Islet precursor cell (in vitro differentiated cells): ENCODE measurements at regions not wholly inside any gene's neighbourhood (a gene's known extent, or its start where the extent isn't known, plus 50 kb on each side); places are given as distances from the start of the nearest gene placed in this dataset.

ENCODE experiments used
- DNase-seq: peaks from one replicate; pipeline ENCODE4 v3.0.0-alpha.2; 2018

DNA sequence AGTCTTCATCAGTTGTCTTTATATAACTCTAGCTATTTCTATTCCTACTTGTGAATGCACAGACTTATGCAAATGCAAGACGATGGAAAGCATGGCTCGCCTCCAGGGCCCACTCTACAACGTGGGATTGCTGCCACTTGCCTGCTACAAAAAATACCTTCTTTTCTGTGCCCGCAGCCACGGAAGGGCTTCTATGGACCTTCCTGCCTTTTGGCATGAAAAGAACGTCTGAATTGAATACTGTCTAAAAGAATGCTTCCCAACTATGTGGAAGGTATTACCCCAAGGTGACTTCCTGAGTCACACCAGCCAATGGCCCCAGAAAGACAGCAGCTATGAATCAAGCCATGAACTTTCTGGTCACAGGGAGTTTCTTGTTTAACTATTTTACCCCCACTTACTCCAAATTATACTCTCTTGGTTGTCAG lies 261.2 kb downstream of the HIVEP2 start:
- no peak for DNase-seq

DNA sequence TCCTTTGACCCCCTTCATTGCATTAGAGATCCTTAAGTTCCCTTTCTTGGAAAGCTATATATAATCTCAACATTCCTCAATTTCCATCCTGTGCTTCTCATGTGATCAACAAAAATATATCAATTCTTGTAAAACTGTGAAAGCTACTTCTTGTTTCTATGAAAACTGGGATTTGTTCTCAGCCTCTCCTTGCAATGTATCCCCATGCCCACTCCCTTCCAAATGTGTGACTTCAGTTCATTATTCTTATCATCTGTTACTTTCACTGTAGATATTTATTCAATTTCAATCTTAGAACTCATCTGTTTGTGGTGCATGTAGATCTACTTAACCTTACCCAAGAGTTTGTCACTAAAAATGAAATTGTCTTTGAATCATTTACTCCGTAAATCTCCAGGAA lies 260.6 kb downstream of the HIVEP2 start:
- DNase-seq, result no peak

DNA sequence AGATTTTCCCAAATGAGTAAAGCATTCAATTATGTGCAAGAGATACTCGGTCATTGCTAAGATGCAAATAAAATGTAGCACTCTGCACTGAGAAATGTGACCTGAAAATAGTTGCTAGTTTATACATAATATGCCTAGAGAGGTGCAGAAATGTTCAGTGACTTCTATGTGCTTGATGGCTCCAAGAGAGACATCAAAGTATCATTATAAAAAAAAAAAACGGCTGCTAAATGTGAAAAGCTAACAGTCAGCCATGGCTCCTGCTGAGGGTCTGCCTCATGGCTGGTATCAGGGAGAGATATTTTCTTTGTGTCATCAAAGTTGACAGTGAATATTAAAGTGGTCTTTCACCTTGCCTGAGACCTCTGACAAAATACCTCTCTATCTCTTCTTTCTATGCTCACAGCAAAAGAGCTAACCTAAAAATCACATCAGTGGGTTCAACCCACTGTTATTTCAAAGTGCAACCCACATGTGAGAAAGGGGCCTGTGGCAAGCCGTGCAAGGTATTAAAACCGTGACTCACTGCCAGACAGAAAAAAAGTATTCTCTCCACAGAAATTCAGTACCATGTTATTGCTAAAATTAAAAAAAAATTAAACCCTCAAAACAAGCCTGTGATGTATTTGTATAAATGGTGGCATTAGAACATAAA lies 259.0 kb downstream of the HIVEP2 start:
- DNase-seq, result no peak

DNA sequence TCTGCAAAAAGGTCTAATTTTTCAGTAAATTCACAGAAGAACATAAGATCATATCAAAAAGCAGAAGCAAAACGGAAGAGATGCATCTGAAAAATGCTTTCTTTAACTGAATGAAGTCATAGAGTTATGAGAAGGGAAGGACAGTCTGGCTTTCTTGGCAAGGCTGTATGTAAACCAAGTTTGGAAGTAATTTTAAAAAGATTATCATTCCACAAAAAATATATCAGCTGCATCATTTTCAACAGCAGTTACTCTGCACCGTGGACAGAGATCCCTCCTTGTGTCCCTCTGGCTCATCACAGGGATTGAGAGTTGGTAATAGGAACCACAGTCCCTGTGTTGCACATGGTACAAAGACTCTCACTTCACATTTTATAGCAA lies 258.5 kb downstream of the HIVEP2 start:
- no peak for DNase-seq

DNA sequence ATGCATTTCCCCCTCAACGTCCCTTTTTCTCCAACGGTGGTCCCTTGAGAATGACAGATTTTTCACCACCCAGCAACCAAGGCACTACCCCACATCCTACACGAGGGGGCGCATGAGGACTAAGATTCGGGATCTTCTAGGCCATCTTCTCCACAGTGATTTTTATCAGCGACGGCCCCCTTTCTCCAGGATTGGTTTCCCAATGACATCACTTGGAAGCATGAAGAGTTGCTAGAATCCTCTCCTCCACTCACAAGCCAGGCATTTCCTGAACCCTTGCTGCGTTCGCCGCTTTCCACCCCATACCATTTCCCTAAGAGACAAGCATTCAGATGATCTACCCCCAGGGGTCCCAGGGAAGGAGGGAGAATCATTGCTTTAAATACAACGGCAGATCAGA lies 252.0 kb downstream of the HIVEP2 start:
- DNase-seq, result peak; percentile 83

DNA sequence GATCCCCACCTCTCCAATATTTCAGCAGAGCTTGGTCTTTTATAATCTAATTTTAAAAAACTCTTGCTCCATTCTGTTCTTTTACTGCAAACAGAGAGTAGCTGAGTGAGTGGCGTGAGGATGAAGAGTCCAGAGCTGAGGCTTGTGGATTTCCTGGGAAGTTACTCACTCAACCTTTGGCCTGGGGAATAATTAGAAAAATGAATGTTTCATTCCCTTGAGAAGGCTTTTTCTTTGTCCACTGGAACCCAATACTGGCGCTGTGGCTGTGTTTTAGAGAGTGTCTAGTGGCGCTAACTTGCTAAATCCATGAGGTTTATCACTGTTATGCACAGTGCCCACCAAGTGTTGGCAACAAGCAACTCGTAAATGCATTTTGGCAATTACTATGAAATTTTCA lies 251.5 kb downstream of the HIVEP2 start:
- no peak for DNase-seq

DNA sequence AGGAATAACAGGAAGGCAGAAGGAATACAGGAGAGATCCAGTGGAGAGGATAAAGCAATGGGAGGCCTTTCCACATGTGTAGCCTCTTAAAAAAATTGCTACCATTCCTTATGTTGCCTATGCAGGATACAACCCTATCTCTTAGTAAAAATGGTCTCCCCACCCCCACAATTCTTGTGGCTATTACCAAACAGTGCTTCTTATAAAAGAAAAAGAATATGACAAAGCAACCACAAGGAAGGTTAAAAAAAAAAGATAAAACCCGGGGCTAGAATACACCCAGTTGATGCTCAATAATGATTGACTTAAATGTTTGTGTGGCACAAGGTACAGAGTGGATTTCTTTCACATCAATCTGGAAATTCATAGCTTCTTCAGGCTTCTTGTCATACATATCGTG lies 250.9 kb downstream of the HIVEP2 start:
- no peak for DNase-seq

DNA sequence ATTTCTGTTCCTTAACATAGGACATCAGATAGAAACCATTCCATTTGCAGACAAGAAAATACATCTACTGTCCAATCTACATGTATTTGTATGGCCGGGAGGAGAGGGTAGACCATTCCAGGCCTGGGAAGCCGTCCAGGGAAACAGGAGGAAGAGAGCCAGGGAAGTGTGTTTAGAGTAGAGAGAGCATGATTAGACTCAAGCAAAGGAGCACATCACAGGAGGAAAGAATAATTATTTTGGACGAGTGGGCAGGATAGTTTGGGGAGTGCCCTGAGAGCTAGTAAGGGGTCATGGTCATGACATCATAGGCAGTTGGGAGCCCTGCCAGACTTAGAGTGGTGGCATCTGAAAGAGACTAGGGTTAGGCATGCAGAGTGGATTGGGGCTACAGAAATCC lies 250.0 kb downstream of the HIVEP2 start:
- DNase-seq, result no peak

DNA sequence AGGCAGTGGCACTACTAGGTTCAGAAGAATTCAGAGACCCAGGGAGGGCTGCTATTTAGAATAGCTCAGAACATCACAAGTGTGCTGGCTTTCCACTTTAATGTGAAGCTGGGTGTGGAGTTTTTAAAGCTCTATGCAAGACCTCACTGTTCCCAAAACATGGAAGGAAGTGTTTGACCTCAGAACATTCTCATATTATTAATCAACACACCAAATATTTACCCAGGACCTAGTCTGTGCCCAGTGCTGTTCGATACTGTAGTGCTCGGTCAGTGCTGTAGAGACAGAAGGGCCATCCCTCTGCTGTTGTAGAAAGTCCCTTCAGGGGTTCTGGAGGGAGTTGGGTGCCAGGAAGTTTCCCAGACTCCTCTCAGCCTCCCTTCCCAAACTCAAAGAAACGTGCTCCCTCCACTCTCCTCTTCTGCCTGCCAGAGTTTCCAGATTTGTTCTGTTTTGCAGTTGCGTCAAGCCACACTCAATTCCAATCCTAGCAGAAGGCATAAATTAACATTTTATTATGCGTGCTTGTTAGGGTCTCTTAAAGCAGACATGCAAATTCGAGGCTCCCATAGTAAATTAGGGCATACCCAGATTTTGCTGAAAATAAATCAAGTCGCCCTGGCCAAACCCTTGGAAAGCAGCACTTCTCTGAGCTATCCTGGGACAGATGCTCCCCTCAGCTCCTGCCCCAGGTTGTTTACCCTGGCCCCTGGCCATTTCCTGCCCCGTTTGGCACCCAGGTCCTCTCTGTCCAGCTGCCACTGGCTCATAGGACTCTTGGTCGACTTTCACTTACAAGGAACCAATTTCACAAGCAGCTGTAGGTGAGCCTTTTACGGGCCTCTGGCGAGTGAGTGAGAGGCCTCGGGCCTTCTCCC lies 248.6 kb downstream of the HIVEP2 start:
- no peak for DNase-seq

DNA sequence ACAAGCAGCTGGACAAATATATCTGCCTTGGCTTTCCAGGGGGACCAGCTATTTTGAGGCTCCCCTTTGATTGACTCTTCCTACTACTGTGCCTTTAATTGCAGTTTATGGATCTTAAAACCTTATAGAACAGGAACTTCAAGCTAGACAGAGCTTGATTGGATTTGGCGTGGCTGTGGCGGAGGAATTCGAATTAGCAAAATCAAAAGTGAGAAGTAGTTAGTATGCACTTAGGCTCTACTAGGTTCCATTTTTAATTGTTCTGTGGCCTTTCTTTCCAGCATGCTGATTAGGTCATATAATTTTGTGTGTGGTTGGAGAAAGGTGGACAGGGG lies 248.0 kb downstream of the HIVEP2 start:
- no peak for DNase-seq

DNA sequence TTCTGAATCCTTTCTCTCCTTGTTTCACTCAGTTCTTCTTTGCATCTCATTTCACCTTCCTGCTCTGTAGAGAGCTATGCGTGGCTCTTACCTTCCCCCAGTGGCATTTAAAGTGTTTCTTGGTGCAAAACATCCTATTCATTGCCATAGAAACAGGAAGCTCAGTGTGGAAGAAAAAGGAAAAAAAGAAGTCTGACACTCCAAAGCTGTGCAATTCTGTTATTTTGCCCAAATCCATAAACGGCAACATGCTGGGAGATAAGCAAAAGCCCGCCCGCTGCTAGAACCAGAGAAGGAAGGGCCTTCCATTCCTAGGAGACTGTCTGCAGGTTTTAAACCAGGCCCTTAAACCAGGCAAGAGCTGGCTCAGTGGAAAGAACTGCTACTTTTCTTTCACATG lies 247.1 kb downstream of the HIVEP2 start:
- no peak for DNase-seq

DNA sequence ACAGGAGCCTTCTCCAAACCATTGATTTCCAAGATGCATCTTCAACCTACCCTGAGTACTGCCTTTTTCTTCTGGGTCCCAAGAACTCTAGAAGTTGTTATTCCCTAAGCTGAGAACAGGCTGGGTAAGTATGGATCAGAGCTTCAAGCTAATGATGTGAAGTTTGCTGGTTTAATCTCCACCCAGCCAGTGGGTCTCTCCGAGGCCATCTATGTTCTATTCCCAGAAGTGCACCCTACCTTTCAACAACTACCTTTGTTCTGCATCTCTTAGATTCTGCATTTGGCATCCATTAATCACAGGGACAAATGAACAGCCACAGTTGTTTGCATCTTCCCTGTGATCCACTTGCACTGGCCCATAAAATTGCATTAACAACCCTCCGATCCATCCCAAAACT lies 246.2 kb downstream of the HIVEP2 start:
- DNase-seq, result no peak

DNA sequence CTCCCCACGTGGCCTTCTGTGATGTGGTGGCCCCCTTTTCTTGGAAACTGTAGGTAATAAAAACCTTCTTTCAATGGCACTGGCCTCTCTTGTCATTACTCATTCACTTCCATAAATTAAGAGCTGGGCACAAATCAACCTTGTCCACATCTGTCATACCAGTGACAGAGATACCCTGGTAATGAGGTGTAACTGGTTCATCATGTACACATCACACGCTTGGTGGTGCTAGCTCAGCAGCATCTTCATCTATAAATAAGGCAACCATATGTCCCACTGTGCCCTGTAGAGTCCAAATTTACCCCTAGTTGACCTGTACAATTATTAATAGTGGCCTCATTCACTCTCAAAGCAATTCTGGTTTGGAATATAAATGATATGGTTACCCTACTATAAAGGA lies 245.6 kb downstream of the HIVEP2 start:
- no peak for DNase-seq

DNA sequence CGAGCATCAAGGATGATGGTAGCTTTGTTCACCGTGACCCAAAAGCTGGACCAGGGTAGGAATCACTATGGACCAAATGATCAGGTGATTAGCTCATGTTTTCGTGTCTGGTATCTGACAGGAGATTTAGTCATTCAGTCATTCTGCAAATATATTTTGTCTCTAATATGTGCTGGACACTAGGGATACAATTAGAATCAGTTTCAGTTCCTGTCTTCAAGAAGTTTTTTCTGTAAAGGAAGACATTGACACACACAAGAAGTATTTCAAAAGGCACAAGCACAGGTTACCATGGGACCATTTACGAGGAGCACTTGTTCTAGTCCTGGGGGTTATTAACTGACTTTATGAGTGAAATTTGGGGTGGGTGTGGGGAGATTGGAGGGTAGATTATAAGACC lies 244.9 kb downstream of the HIVEP2 start:
- DNase-seq, result no peak

DNA sequence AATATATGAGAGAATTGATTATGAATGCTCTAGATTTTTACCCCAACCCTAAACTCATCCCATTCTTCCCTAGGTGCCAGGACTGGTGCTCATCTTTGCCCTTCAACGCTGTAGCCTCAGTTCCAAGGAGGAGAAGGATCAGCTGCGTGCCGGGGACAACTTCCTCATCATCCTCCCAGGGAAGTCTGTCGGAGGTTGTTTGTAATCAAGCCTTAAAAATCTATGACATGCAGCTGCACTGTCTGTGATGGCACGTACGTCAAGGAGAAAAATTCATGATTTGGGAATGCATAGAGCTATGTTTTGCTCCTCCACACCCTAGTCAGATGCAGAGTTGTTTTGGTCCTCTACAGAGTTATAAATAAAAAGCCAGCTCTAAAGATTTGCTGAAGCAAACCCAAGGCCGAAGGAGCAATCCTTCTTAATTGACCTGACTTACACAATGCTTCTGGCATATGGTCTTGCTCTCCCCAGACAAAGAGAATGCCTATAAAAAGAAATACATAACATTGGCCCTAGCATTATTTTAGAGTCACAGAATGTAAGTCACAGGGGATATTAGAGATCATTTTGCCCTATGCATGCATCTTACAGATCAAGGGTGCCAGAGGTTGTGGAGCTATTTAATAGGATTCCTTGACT lies 244.2 kb downstream of the HIVEP2 start:
- DNase-seq, result no peak
